Thyroid gland (tissue), 4 donors: ENCODE measurements at regions not wholly inside any gene's neighbourhood (a gene's known extent, or its start where the extent isn't known, plus 50 kb on each side); places are given as distances from the start of the nearest gene placed in this dataset.

ENCODE experiments used
- DNase-seq, 2 donors: peaks; one replicate each; pipeline ENCODE4 v3.0.0-alpha.2; 2019
- H3K27ac ChIP-seq, 3 donors: fragments of 200-600 bp; sonication (generic); 1 replicate in 2 of 3; 2 replicates in 1 of 3; pipeline ENCODE4 v1.5.1; 2016 to 2019; ENCODE audit warnings: mild to moderate bottlenecking in 1 of 3, moderate library complexity in 1 of 3
- H3K27me3 ChIP-seq: fragments of 200-600 bp; sonication (generic); one replicate; pipeline ENCODE4 v1.5.1; 2019
- H3K36me3 ChIP-seq, 2 donors: fragments of 200-600 bp; sonication (generic); one replicate each; pipeline ENCODE4 v1.5.1; 2016 to 2019
- H3K4me1 ChIP-seq, 2 donors: fragments of 200-600 bp; sonication (generic); one replicate each; pipeline ENCODE4 v1.5.1; 2017 to 2019
- H3K4me3 ChIP-seq, 3 donors: fragments of 200-600 bp; sonication (generic); replicated peaks in 1 of 3; 1 replicate in 2 of 3; 2 replicates in 1 of 3; pipeline ENCODE4 v1.5.1; 2016; ENCODE audit warnings: mild to moderate bottlenecking in 1 of 3
- H3K9me3 ChIP-seq: fragments of 200-600 bp; sonication (generic); one replicate; pipeline ENCODE4 v1.5.1; 2017
- POLR2A ChIP-seq, 2 donors: fragments of 450-650 bp; IDR thresholded peaks; one replicate each; pipeline ENCODE4 v1.6.1; 2017; ENCODE audit warnings: antibody characterized with exemption in 2 of 2, mild to moderate bottlenecking in 2 of 2, moderate library complexity in 1 of 2
- WGBS, 2 donors: methylation state at CpG; one replicate each; pipeline ENCODE4 v1.1.5; 2017; 5-methylcytosine and 5-hydroxymethylcytosine counted together
- intact Hi-C: fragments of 100-400 bp; cut with DNase I; formaldehyde crosslinking; loops from one replicate; pipeline ENCODE4 v1.15.1; 2023
- TF ChIP-seq, protein P1 (sequence below), 6 experiments: fragments of 200-600 bp in 3 of 6; fragments of 450-650 bp in 3 of 6; sonication (generic) in 3 of 6; IDR thresholded peaks; one replicate each; pipeline ENCODE4 v1.5.1; 2016 to 2019; ENCODE audit warnings: antibody characterized with exemption in 6 of 6, mild to moderate bottlenecking in 2 of 6, inconsistent platforms in 1 of 6, moderate library complexity in 1 of 6

DNA sequence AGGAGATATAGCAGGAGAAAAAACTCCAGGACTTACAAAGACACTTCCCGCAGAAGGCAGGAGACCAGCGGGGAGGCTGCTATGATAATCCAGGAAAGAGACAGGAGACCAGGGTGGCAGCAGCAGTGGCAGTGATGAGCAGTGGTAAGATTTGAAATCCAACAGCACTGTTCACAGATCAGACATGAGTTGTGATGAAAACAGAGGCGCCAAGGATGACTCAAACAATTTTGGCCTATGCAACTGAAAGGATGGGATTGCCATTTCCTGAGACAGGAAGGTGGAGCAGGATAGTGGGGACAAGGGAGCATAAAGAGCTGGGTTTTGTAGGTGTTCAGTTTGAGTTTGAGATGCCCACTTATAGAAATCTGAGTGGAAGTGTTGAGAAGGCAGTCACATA lies 108.6 kb upstream of the DYRK2 start:
- TF ChIP-seq, protein P1, sequence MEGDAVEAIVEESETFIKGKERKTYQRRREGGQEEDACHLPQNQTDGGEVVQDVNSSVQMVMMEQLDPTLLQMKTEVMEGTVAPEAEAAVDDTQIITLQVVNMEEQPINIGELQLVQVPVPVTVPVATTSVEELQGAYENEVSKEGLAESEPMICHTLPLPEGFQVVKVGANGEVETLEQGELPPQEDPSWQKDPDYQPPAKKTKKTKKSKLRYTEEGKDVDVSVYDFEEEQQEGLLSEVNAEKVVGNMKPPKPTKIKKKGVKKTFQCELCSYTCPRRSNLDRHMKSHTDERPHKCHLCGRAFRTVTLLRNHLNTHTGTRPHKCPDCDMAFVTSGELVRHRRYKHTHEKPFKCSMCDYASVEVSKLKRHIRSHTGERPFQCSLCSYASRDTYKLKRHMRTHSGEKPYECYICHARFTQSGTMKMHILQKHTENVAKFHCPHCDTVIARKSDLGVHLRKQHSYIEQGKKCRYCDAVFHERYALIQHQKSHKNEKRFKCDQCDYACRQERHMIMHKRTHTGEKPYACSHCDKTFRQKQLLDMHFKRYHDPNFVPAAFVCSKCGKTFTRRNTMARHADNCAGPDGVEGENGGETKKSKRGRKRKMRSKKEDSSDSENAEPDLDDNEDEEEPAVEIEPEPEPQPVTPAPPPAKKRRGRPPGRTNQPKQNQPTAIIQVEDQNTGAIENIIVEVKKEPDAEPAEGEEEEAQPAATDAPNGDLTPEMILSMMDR (IDR thresholded peaks at IDR 0.05): no peak
- TF ChIP-seq POLR2A (IDR thresholded peaks at IDR 0.05): no peak
- H3K4me3 ChIP-seq: no peak overlapping the region
- 90 to 93% methylated on average over 3 of the region's 3 CpGs for WGBS, 2 donors
- H3K27me3 ChIP-seq: no peaks in the 10 kb centered on the region
- H3K36me3 ChIP-seq: no peaks in the 10 kb centered on the region
- no peak overlapping the region for H3K27ac ChIP-seq
- DNase-seq: no peak
- intact Hi-C loops: no loop called here
- H3K9me3 ChIP-seq: no peaks in the 10 kb centered on the region
- no peaks in the 10 kb centered on the region for H3K4me1 ChIP-seq

DNA sequence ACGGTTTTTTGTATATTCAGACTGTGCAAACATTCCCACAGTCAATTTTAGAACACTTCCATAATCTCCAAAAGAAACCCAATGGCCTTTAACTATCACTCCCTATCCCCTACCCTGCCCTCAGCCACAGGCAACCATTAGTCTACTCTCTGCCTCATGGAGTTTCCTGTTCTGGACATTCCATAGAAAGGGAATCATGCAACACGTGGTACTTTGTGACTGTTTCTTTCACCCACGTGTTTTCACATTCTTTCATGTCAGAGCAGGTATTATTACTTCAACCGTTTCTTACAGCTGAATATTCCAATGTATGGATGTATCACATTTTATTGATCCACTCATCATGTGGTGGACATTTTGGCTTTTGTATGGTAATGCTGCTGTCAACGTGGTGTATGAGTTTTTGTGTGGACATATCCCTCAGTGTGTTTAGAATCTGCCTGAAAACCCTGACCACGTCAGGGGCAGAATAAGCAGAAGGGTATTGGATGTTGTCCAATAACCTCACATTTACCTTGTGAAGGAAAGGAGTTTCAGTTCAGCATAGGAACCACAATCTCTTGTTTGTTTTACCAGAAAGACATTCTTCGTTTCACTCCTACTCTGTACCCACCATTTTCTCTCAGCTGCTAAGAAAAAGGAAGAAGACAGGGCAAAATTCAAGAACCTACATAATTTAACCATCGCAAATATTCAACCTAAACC lies 107.5 kb upstream of the DYRK2 start:
- intact Hi-C loops: no loop called here
- H3K27me3 ChIP-seq: no peaks in the 10 kb centered on the region
- WGBS, 2 donors: 64 to 66% methylated on average over 8 of the region's 8 CpGs
- H3K9me3 ChIP-seq: no peaks in the 10 kb centered on the region
- H3K4me1 ChIP-seq: no peaks in the 10 kb centered on the region
- no peaks in the 10 kb centered on the region for H3K36me3 ChIP-seq
- H3K27ac ChIP-seq: no peak overlapping the region
- H3K4me3 ChIP-seq: no peak overlapping the region
- DNase-seq: no peak
- TF ChIP-seq, protein P1 (IDR thresholded peaks at IDR 0.05): no peak
- TF ChIP-seq POLR2A (IDR thresholded peaks at IDR 0.05): no peak

DNA sequence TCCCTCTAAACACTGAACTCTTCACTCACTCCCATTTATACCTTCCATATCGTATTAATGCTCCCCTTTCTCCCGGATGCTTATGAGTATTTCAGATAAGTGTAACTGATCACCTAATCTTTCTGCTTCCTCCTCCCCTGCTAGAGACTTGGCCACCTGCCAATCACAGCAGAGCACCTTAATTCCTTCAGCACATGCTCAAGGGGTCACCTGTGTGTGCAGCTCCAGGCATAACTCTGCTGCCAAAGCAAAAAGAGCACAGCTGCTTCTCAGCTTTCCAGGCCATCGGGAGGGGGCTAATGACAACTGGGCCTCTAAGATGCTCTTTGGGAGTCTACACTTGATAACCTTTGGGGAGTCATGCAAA lies 106.9 kb upstream of the DYRK2 start:
- peak; percentile 82 to 86 for DNase-seq
- H3K27me3 ChIP-seq: no peaks in the 10 kb centered on the region
- intact Hi-C loops: no loop called here
- H3K4me3 ChIP-seq: no peak overlapping the region
- TF ChIP-seq POLR2A (IDR thresholded peaks at IDR 0.05): no peak
- TF ChIP-seq, protein P1 (IDR thresholded peaks at IDR 0.05): no peak
- WGBS, 2 donors: 42 to 45% methylated on average over 3 of the region's 3 CpGs
- H3K27ac ChIP-seq: no peak overlapping the region
- no peaks in the 10 kb centered on the region for H3K4me1 ChIP-seq
- no peaks in the 10 kb centered on the region for H3K9me3 ChIP-seq
- no peaks in the 10 kb centered on the region for H3K36me3 ChIP-seq

DNA sequence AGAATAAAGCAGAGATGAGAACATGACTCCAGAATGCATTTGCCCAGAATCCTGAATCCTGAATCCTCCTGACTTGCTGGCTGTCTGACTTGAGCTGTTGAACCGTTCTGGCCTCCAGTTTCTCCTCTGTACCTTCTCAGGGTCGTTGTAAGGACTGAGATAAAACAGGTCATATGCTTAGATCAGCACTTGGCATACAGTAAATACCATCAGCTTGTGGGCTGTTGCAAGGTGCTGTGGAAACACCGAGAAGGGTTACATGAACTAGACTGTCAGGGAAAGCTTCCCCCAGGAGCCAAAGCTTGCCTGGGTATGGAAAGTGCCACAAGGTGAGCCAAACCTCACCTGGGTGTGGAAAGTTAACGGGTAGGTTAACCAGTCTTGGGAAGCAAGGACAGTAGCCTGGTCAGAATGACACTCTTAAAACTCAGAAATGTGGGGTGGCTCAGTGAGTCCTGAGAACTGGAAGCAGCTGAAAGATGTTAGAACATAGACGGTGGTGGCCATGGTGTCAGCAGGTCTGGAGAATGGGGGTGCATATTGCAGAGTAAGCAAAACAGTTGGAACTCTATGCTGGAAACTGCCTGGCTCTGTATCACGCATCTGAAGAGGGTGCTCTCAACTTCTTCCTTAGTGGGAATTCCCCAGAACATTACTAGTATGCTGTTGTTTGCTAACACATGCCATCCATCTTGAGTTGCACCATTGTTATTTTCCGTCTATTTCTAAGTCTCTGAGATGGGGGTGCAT lies 105.3 kb upstream of the DYRK2 start:
- DNase-seq: no peak
- no peaks in the 10 kb centered on the region for H3K9me3 ChIP-seq
- H3K27me3 ChIP-seq: no peaks in the 10 kb centered on the region
- H3K36me3 ChIP-seq: no peaks in the 10 kb centered on the region
- 75 to 90% methylated on average over 7 of the region's 7 CpGs for WGBS, 2 donors
- H3K27ac ChIP-seq: no peak overlapping the region
- no peak overlapping the region for H3K4me3 ChIP-seq
- TF ChIP-seq, protein P1 (IDR thresholded peaks at IDR 0.05): no peak
- no peak for TF ChIP-seq POLR2A (IDR thresholded peaks at IDR 0.05)
- intact Hi-C loops: no loop called here
- no peaks in the 10 kb centered on the region for H3K4me1 ChIP-seq

DNA sequence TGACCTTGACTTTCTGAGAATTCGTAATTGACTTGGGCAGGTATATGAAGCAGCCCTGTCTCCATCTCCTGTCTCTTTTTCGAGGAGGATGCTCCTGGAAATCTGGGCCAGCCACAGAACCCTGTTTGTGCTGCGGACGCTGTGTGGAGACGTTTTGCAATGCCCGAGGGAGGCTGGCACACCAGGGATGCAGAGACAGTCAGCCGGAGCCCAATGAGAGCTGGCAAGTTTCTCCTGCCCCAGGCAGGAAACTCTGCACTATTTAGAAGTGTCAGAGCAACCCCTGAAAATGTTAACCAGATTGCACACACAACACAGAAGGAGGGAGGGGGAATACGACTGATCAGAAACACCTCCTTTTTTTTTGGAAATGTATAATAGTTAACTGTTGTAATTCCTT lies 103.2 kb upstream of the DYRK2 start:
- DNase-seq: no peak
- intact Hi-C loops: no loop called here

More for the DNA sequence above, 103.2 kb upstream of the DYRK2 start:
- no peak for TF ChIP-seq POLR2A (IDR thresholded peaks at IDR 0.05)
- TF ChIP-seq, protein P1 (IDR thresholded peaks at IDR 0.05): no peak
- Histone ChIP-seq H3K27me3 (no peaks in the 10 kb centered on the region), H3K9me3 (no peaks in the 10 kb centered on the region), H3K4me3 (no peak overlapping the region), H3K27ac (no peak overlapping the region), H3K36me3 (no peaks in the 10 kb centered on the region), H3K4me1 (no peaks in the 10 kb centered on the region)
- WGBS, 2 donors: 84 to 86% methylated on average over 8 of the region's 8 CpGs
